Left lung (tissue), 4 donors: ENCODE measurements at regions not wholly inside any gene's neighbourhood (a gene's known extent, or its start where the extent isn't known, plus 50 kb on each side); places are given as distances from the start of the nearest gene placed in this dataset.
A peak's percentile ranks its signal among the peaks of the same experiment; 100 is the strongest.

Experiments
- ATAC-seq: fragments of 200-7000 bp; cut with Tn5 transposase; one replicate; pipeline ENCODE4 v1.9.1; 2020; ENCODE audit warnings: moderate library complexity
- DNase-seq, 4 donors: peaks; one replicate each; pipeline ENCODE4 v3.0.0-alpha.2; 2013 to 2020
- H3K27ac ChIP-seq, 2 donors: fragments of 200-600 bp; sonication (generic) in 1 of 2; one replicate each; pipeline versions ENCODE4 v1.5.0 to v1.8.0; 2020 to 2021
- H3K27me3 ChIP-seq, 2 donors: fragments of 200-600 bp; sonication (generic) in 1 of 2; one replicate each; pipeline versions ENCODE4 v1.5.0 to v1.8.0; 2020 to 2021
- H3K36me3 ChIP-seq, 2 donors: fragments of 200-600 bp; sonication (generic) in 1 of 2; one replicate each; pipeline versions ENCODE4 v1.5.0 to v1.8.0; 2020 to 2021
- H3K4me1 ChIP-seq, 2 donors: fragments of 200-600 bp; one replicate each; pipeline ENCODE4 v1.8.0; 2021
- H3K4me3 ChIP-seq, 2 donors: fragments of 200-600 bp; sonication (generic) in 1 of 2; one replicate each; pipeline versions ENCODE4 v1.5.0 to v1.8.0; 2020 to 2021; ENCODE audit warnings: mild to moderate bottlenecking in 1 of 2
- H3K9me3 ChIP-seq, 2 donors: fragments of 200-600 bp; sonication (generic) in 1 of 2; one replicate each; pipeline versions ENCODE4 v1.5.0 to v1.8.0; 2020 to 2021
- CTCF ChIP-seq, 2 donors: fragments of 200-600 bp; sonication (generic) in 1 of 2; IDR thresholded peaks; one replicate each; pipeline versions ENCODE4 v1.5.0 to v1.8.0; 2021; ENCODE audit warnings: antibody characterized with exemption in 2 of 2
- intact Hi-C, 2 donors: fragments of 100-400 bp; cut with DNase I; formaldehyde crosslinking; loops; one replicate each; pipeline versions ENCODE4 v1.11.2 to v1.14.2; 2022
- donor health status: DM: no; HTN: yes; CAD: no.
- donor health status: DM: no; HTN: no; CAD: no.

- Histone ChIP-seq H3K36me3 (no peaks in the 10 kb centered on the region), H3K27ac (no peak overlapping the region), H3K4me1 (peaks cover 3 to 26% of the 10 kb centered on the region in 2 donors), H3K27me3 (no peaks in the 10 kb centered on the region), H3K9me3 (no peaks in the 10 kb centered on the region), H3K4me3 (no peak overlapping the region)
- TF ChIP-seq CTCF (IDR thresholded peaks at IDR 0.05): peak; percentile 57 to 87
- DNase-seq (peak in 2 of 4 donors; percentile 58 to 59), ATAC-seq (peak; percentile 92)
- intact Hi-C loops: no loop called here
Observed at GRCh38 chr6:24991810-24992467, 56.2 kb upstream of the RIPOR2 start.

- Histone ChIP-seq H3K27ac (no peak overlapping the region), H3K4me1 (peaks cover 3 to 52% of the 10 kb centered on the region in 2 donors), H3K9me3 (no peaks in the 10 kb centered on the region), H3K4me3 (no peak overlapping the region), H3K27me3 (no peaks in the 10 kb centered on the region), H3K36me3 (no peaks in the 10 kb centered on the region)
- no peak for DNase-seq
- intact Hi-C loops: no loop called here
- TF ChIP-seq CTCF (IDR thresholded peaks at IDR 0.05): no peak
- ATAC-seq: no peak
Observed at GRCh38 chr6:24994812-24995211, 59.1 kb upstream of the RIPOR2 start.

- Histone ChIP-seq H3K4me1 (peaks cover 3 to 52% of the 10 kb centered on the region in 2 donors), H3K4me3 (no peak overlapping the region), H3K9me3 (no peaks in the 10 kb centered on the region), H3K36me3 (no peaks in the 10 kb centered on the region), H3K27me3 (no peaks in the 10 kb centered on the region), H3K27ac (no peak overlapping the region)
- no peak for DNase-seq
- ATAC-seq: no peak
- TF ChIP-seq CTCF (IDR thresholded peaks at IDR 0.05): no peak
- intact Hi-C loops: no loop called here
Observed at GRCh38 chr6:24995270-24995669, 59.5 kb upstream of the RIPOR2 start.

- no peak overlapping the region for H3K4me3 ChIP-seq
- no peak for DNase-seq
- peak; percentile 75 for ATAC-seq
- no peak for TF ChIP-seq CTCF (IDR thresholded peaks at IDR 0.05)
- no peaks in the 10 kb centered on the region for H3K27me3 ChIP-seq
- peak overlapping the region in 1 of 2 donors; percentile 84 for H3K27ac ChIP-seq
- intact Hi-C loops: no loop called here
- no peaks in the 10 kb centered on the region for H3K9me3 ChIP-seq
- no peaks in the 10 kb centered on the region for H3K36me3 ChIP-seq
- H3K4me1 ChIP-seq: peaks cover 3 to 46% of the 10 kb centered on the region in 2 donors
Observed at GRCh38 chr6:24996269-24996836, 60.6 kb upstream of the RIPOR2 start.

GRCh38 chr6:24997231-24997630 is 61.5 kb upstream of the RIPOR2 start:
- H3K9me3 ChIP-seq: no peaks in the 10 kb centered on the region
- H3K27me3 ChIP-seq: no peaks in the 10 kb centered on the region
- no peak for DNase-seq
- ATAC-seq: no peak
- no peaks in the 10 kb centered on the region for H3K36me3 ChIP-seq
- intact Hi-C loops: no loop called here
- peak overlapping the region; percentile 7 to 84 for H3K27ac ChIP-seq
- no peak overlapping the region for H3K4me3 ChIP-seq
- no peak for TF ChIP-seq CTCF (IDR thresholded peaks at IDR 0.05)
- peaks cover 3 to 48% of the 10 kb centered on the region in 2 donors for H3K4me1 ChIP-seq
